ENCODE measurements at regions not wholly inside any gene's neighbourhood (a gene's known extent, or its start where the extent isn't known, plus 50 kb on each side); places are given as distances from the start of the nearest gene placed in this dataset.

DNA sequence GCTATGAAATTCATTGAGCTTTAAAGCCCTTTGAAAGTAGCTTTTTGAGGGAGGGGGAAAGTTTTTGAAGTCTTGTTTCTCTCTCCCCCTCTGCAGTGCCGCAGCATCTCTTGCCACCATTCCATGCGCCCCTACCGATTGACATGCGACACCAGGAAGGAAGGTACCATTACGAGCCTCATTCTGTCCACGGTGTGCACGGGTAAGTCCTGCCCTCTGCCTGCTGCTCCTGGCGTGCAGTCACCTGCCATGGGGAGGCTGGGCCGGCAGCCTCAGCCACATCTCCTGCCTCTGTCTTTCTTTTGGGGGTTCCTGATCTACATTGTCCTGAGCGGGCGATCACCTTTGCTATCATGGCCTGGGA, 191.6 kb downstream of the GLI2 start (continued):
- no peak for TF ChIP-seq LCORL (IDR thresholded peaks at IDR 0.05)
- TF ChIP-seq LCORL (CRISPR knock-in tag; IDR thresholded peaks at IDR 0.05): no peak
- TF ChIP-seq, protein P1, sequence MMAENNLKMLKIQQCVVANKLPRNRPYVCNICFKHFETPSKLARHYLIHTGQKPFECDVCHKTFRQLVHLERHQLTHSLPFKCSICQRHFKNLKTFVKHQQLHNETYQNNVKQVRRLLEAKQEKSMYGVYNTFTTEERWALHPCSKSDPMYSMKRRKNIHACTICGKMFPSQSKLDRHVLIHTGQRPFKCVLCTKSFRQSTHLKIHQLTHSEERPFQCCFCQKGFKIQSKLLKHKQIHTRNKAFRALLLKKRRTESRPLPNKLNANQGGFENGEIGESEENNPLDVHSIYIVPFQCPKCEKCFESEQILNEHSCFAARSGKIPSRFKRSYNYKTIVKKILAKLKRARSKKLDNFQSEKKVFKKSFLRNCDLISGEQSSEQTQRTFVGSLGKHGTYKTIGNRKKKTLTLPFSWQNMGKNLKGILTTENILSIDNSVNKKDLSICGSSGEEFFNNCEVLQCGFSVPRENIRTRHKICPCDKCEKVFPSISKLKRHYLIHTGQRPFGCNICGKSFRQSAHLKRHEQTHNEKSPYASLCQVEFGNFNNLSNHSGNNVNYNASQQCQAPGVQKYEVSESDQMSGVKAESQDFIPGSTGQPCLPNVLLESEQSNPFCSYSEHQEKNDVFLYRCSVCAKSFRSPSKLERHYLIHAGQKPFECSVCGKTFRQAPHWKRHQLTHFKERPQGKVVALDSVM (CRISPR knock-in tag; IDR thresholded peaks at IDR 0.05): no peak
- no peak for TF ChIP-seq KDM5A (IDR thresholded peaks at IDR 0.05; ENCODE audit: borderline replicate concordance, low read length)

DNA sequence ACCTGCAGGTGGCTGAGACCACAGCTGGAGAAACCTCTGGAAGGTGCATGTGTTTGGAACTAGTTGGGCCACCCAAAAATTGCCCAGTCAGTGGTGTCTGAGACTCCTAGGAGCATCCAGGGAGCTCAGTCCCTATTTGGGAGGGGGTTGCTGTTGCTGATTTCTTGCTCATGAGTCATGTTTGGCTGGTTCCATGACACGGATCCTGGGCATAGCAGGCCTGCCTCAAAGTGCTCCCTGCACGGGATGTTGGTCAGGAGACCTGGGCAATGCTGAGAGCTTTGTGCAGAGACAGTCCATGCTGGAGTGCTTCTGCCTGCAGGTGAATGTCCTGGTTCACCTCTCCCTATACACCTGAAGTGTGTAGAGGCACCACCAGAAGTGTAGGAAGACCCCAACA, 194.2 kb downstream of the GLI2 start:
- TF ChIP-seq ZNF383 (CRISPR knock-in tag; IDR thresholded peaks at IDR 0.05; ENCODE audit: borderline replicate concordance) (no peak), TAF15 (IDR thresholded peaks at IDR 0.05; ENCODE audit: low read depth, low read length, poor library complexity, severe bottlenecking) (no peak), ZNF292 (CRISPR knock-in tag; IDR thresholded peaks at IDR 0.05; ENCODE audit: borderline replicate concordance, low read depth) (no peak)
- TF ChIP-seq, protein P2, sequence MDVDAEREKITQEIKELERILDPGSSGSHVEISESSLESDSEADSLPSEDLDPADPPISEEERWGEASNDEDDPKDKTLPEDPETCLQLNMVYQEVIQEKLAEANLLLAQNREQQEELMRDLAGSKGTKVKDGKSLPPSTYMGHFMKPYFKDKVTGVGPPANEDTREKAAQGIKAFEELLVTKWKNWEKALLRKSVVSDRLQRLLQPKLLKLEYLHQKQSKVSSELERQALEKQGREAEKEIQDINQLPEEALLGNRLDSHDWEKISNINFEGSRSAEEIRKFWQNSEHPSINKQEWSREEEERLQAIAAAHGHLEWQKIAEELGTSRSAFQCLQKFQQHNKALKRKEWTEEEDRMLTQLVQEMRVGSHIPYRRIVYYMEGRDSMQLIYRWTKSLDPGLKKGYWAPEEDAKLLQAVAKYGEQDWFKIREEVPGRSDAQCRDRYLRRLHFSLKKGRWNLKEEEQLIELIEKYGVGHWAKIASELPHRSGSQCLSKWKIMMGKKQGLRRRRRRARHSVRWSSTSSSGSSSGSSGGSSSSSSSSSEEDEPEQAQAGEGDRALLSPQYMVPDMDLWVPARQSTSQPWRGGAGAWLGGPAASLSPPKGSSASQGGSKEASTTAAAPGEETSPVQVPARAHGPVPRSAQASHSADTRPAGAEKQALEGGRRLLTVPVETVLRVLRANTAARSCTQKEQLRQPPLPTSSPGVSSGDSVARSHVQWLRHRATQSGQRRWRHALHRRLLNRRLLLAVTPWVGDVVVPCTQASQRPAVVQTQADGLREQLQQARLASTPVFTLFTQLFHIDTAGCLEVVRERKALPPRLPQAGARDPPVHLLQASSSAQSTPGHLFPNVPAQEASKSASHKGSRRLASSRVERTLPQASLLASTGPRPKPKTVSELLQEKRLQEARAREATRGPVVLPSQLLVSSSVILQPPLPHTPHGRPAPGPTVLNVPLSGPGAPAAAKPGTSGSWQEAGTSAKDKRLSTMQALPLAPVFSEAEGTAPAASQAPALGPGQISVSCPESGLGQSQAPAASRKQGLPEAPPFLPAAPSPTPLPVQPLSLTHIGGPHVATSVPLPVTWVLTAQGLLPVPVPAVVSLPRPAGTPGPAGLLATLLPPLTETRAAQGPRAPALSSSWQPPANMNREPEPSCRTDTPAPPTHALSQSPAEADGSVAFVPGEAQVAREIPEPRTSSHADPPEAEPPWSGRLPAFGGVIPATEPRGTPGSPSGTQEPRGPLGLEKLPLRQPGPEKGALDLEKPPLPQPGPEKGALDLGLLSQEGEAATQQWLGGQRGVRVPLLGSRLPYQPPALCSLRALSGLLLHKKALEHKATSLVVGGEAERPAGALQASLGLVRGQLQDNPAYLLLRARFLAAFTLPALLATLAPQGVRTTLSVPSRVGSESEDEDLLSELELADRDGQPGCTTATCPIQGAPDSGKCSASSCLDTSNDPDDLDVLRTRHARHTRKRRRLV (CRISPR knock-in tag; IDR thresholded peaks at IDR 0.05): no peak
- CTCF ChIA-PET (ENCODE audit: low intra/inter-chr PET ratio, low total read pairs): no interaction called here
- no peak for FAIRE-seq
- Histone ChIP-seq H3K4me2 (ENCODE audit: low read depth, low read length) (no peak overlapping the region), H3K9me3 (ENCODE audit: low read length) (peaks cover 7% of the 10 kb centered on the region), H3K79me2 (ENCODE audit: insufficient read depth, low read length) (no peaks in the 10 kb centered on the region), H3K9ac (ENCODE audit: insufficient read depth, low read depth, low read length) (no peak overlapping the region), H3K27me3 (ENCODE audit: control insufficient read depth in 1 of 2, insufficient read depth in 2 of 2, low read length in 2 of 2) (peaks cover 2 to 21% of the 10 kb centered on the region in 2 experiments; a peak in 2 of 5 replicates), H4K20me1 (ENCODE audit: insufficient read depth, low read length) (no peaks in the 10 kb centered on the region), H3K36me3 (replicated peaks in 1 of 2; ENCODE audit: control insufficient read depth in 1 of 2, insufficient read depth in 2 of 2, low read length in 2 of 2) (no peaks in the 10 kb centered on the region), H3K4me1 (ENCODE audit: insufficient read depth, low read length) (peaks cover 24% of the 10 kb centered on the region), H3K27ac (ENCODE audit: extremely low read length, insufficient read depth, low read length) (no peak overlapping the region), H2AFZ (ENCODE audit: low read length) (no peak overlapping the region), H3K4me3 (replicated peaks in 1 of 3; ENCODE audit: insufficient read depth in 1 of 3, low read depth in 2 of 3, low read length in 3 of 3) (no peak overlapping the region)
- no peak for ATAC-seq
- in situ Hi-C loops (cut with HindIII; ENCODE audit: extremely low pct_ligation_motif_present, low pct_unique_long_range_greater_than_20kb): no loop called here
- POLR2A ChIA-PET: no interaction called here
- intact Hi-C loops (cut with micrococcal nuclease; ENCODE audit: unreplicated experiment): no loop called here
- no TSS peak for BruUV-seq (replicated peaks)
- WGBS (ENCODE audit: low lambda C conversion rate): 10% methylated on average over 2 of the region's 2 CpGs
- no peak for DNase-seq (ENCODE audit: low spot score)

Data from HepG2 (cell line).